Stimulated activated CD4-positive, alpha-beta T cell treated with anti-CD3 and anti-CD28 coated beads, Interleukin-4, amount 100 ng/mL, for 48 hours (primary cell): ENCODE measurements at regions not wholly inside any gene's neighbourhood (a gene's known extent, or its start where the extent isn't known, plus 50 kb on each side); places are given as distances from the start of the nearest gene placed in this dataset.

Experiments
- DNase-seq, 2 donors: peaks; one replicate each; pipeline ENCODE4 v3.0.0-alpha.2; 2020; ENCODE audit warnings: low read depth in 2 of 2

DNA sequence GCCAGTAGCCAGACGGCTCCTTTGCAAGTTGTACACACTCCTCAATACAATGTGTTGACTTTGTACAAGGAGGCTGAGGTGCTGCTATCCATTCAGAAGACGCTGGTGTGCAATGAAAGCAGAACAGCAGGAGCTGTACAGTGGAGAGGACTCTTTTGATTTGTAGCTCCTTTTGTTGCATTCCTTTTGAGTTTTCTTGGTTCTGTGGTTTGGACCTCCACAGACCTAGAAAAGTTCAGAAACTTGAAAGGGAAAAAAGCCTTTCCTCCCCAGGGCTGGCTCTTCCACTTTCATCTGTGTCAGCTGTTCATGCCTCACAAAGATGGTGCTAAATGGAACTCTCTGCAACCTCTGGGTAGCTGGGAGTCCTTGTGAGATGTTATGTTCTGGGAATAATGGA is 117.4 kb downstream of the MAT2B start:
- DNase-seq = no peak

DNA sequence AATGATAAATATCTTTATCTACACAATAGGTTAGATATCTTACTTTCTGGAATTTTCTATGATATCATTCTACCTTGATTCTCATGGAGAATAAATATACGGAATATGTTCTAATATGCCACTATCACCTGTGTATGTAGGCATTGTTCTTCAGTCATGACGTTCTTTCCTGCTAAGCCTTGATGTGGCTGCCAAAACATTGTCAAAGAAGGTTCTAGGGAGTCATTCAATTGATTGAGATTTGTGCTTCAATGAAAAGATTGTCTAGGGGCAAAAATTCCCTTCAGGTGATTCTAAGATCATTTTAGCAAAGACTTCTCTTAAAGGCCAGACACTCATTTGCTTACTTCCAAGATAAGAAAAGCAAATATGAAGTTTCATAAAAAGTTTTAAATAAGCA is 118.1 kb downstream of the MAT2B start:
- no peak for DNase-seq

DNA sequence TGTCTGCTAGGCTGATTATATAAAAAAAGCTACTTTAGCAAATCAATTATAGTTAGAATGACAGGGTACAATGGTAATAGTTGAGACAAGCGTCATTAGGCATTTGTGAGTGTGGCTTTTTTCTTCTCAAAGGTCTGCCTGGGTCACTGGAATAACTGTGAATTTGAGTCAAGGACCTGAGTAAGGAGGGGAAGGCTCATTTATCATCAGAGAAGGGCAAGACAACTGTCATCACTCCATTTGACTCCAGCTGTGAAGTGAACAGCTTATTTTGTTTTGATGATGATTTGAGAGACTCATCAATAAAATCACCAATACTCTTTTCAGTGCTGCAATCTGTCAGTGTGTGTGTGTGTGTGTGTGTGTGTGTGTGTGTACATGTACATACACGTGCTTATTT is 118.6 kb downstream of the MAT2B start:
- no peak for DNase-seq

DNA sequence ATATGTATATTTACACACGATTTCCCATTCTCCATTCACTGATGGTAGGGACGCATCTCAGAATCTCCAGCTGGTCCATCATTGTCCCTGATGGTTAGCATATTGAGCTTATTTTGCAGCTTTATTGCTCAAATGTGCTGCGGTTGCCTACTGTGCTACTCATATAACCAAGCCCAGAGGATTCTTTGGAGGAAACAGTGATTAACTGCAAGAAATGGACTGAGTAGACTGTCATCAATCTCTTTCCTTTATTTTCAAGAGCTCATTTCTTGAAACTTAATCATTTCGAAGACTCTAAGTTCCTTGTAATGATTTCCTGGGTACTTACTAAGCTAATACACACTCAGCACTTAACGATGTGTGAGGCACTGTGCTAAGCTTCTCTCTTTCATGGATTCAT is 119.0 kb downstream of the MAT2B start:
- no peak for DNase-seq

DNA sequence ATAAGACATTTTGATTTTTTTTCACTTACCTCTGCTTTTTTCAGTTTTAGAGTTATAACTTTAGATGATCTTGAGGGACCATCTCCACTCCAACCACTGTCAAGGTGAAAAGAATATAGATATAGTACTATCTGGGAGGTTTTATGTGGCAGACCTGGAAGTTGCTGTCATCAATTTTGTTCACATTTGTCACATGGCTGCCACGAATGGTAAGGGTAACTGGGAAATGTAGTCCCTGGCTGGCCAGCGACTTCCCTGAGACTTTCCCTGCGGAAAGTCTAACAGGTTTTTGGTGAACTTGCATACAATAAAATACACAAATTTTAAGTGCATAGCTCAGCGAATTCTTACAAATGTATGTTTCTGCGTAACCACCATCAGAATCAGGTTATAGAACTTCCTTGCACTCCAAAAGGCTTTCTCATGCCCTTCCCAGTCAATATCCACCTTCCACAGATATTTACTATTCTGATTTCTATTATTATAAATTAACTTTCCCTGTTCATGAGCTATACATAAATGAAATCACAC is 121.5 kb downstream of the MAT2B start:
- no peak for DNase-seq

DNA sequence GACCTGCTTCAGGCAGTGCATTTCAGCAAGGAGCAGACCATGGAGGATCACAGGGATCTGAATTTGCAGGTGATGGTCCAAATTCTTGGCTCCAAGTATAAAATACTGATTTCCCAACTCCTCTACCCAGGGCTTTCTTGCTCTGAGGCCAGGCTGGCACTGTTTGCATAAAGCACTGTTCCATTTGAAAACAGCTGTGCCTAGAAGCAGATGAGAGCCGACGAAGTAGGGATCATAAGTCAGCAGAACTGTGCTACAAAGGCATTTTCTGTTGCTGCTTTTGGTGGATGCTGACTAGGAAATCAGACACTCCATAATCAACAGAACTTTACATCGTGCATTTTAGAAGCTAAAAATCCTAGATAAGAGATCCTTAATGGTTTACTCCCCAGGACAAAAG is 126.4 kb downstream of the MAT2B start:
- DNase-seq = no peak

DNA sequence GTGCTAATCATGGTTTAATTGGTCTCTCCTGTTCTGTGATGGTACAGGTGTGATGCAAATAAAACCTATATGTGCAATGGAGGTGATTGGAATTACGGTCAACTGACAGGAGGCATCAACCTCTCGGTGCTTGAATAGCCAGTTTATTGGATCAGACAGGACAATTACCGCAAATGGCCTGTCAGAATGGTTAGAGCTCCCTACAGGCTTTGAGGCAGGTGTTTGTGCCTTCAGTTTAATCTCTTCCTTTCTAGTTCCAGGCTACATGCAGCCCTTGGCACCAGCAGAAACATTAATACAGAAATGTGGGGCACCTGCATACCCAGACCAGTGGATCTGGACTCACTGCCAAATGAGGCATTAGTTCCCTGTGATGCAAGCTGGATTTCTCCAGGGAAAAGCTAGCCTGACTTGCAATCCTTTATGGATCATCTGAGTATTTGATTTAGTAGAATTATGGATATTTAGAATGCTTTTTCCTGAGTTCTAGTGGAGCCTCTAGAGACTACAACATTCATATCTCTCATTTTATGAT is 128.6 kb downstream of the MAT2B start:
- DNase-seq = no peak

DNA sequence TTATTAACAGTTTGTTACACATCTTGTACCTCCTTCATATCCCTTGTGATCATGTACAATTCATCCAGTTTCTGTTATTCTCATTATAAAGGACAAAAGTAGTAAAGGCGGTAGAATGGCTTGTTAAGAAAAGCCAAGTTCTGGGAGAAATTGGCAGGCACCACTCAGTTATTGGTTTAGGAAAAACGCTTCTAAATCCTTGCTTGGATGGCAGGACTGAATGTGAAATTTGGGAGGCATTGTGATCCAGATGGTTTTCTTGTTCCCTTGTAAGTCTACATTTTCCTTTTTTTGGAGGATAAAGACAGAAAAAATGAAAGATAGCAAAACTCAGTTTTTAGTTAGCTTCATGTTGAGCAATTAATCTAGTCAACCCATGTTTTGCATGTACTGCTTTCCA is 130.2 kb downstream of the MAT2B start:
- no peak for DNase-seq

DNA sequence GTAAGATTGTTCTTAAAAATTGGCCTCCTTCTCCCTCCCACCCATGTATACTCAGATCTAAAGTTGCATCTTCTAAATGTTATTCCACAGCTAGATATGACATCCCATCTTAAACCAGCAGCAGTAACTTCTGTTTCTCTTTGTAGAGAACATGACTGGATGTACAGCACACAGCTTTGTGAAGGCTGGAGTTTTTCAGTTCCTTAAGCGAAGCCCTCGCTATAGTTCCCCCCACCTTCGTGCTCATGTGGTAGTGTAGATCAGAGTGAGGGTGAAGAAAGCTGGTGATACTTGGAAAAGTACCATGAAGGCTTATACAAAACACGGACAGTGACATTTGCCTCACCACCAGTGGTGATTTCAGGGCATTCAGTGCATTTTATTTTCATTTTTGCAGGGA is 137.5 kb downstream of the MAT2B start:
- DNase-seq = no peak

DNA sequence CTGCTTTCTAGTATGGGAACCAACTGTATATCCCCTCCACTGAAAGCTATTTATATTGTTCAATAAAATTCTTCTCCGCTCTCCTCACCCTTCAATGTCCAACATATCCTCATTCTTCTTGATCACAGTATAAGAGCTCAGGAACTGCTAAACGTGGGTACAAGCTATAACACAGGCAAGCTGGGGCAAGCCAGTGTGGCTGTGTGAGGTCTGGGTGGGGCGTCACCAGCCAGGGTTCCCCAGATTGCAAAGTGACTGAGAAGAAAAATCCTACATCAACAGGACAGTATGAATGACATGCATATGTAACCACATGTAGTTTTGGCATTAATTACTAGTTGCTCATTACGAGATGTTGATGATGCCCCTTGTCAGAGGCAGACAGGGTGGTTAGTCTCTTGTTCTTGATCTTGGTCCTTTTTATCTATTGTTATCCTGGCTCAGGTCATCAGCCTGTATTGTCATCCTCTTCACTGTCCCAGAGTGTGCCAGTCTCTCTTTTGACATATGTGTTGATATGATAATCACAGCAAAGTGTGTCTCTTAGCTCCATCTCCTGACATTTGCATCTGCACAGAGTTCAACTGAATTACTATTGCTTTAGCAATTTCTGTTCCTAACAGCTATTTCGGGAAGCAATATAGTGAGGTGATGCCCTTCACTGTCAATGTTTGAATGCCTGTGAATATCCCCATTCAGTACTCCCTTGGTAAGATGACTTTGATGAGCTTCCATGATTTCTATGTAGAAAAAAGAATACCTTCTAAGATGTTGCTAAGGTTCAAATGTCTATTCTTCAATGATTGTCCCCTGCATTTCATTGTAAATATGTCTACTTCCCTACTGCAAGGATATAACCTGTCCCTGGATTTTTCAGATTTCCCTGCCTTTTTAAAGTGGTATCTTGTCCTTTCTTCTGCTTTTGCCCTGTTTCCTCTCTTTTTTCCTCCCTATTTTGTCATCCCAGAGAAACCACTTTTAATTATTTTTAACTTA is 140.3 kb downstream of the MAT2B start:
- DNase-seq = no peak

DNA sequence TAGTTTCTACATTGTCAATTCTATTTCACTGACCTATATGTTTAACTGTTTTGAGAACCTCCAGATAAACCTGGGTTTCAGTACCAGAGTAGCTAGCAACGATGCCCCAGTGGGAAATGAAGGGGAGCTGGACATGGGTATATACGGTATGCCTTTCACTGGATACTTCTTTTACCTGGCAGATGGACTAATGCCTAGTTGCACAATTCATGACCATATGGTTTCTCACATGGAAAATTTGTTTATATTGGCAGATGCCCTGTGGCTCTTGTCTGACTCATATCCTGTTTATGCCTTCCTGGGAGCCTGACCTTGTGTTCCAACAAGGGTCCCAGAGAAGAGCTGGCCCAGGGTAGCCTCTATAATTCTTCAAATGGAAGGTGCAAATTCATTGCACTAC is 144.1 kb downstream of the MAT2B start:
- no peak for DNase-seq

DNA sequence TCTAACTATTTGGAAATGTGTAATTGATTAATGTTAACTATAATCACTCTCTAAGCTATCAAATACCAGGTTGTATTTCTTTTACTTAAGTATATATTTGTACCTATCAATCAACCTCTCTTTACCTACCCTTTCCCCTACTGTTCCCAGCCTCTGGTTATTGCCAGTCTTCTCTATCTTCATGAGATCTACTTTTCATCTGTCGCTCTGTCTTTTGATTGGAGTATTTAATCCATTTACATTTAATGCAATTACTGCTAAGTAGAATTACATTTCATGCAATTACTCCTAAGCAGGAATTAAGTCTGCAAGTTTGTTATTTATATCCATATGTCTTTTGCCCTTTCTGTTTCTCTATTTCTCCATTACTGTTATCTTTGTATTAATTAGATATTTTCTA is 148.1 kb downstream of the MAT2B start:
- DNase-seq = no peak

DNA sequence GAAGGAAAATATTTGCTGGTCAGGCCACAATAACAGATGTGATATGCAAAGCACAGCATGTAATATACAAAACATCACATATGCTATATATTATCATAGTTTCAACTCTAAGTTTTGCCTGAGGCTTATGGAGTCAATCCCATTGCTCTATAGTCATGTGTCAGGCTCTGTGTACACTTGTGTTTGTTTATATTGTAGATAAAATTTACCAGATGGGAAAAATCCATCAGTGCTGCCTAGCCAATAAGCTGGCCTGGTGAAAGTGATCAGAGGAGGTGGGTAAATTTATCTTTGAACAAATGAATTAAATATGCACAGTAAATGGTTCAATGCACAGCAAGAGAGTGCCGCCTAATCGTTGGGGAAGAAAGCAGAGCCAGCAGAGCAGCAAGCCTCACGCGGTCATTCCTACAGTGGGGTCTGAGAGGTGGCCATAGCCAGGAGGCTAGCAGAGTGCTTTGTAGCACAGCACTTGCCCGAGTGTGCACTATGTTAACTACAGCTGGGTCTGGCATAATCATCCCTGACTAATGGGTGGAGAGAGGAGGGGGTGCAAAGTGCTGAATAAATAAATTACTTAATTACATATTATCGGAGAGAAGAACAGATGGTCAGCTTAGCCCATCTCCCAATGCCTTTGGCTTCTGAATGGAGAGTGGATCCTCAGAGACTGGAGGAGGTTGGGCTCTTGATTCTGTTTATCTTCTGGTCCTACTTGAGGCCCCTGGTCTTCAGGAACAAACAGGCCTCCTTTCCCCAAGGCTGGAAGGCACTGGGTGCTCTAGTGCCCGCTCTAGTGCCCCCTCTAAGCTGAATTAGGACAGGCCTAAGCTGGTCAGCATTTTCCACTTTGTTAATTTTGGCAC is 153.5 kb downstream of the MAT2B start:
- DNase-seq = no peak

DNA sequence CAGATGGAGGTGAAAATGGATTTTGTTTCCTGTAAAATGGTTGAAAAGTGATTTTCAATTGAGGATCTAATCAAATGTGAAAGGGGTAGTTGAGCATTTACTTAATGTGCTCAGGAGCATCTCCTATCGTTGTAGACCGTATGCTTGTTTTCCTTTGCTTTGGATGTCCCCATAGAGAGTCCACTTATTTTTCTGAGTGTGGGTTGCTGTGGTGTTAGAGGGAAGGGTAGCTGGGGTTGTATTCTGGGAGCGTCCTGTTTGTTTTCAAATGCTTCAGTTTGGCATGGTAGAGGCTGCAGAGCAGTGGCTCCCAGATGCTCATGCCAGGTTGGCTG is 154.1 kb downstream of the MAT2B start:
- DNase-seq = no peak

DNA sequence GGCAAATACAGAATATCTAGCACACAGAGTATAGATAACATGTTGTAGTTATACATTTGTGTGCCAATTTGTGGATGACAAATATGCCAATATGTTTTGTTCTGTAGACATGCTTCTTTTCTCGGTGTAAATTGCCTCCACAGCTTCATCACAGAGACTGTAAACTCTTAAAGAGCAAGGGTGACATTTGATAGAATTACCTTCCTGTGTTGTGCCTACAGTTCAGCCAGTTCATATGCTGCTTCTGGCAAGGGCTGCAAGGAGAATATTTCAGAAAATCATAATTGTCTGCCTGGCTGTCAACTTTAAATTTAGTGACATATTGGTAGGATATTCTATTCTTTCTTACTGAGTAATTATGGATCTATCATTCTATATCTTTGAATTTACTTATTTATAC is 155.1 kb downstream of the MAT2B start:
- DNase-seq = no peak

DNA sequence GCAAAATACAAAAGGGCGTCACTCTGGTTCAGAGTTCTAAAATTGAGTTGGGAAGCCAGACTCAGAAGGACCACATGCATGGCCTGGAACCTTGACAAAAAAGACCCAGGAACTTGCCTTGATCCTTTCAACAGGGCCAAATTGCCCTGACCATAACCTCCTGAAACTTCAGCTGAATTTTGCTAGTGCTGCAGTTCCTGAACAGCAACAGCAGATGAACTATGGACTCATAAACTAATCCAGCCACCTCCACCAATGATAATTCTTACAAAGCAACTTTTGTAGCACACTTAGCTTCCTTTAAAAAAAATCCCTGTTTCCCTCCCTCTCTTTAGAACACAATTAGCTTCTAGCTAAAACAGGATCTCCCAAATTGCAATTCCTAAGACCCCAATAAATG is 155.9 kb downstream of the MAT2B start:
- DNase-seq = no peak

DNA sequence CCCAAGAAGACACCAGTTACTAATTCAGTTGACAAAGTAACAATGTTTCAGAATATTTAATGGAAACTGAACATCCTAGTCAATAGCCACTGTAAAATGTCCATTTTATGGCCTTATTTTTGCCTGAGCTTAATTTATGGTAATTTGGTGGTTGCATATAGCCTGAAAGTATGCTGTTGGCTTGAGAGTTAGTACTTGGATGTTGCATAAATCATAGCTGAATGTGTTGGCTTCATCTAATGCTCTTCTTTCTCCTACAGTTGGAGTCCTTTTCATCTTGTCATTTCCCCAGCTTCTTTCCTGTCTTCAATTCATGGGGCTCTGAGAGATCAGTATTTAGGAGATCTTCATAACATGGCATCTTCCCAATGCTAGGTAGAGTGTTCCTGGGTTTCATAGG is 164.6 kb downstream of the MAT2B start:
- DNase-seq = no peak

DNA sequence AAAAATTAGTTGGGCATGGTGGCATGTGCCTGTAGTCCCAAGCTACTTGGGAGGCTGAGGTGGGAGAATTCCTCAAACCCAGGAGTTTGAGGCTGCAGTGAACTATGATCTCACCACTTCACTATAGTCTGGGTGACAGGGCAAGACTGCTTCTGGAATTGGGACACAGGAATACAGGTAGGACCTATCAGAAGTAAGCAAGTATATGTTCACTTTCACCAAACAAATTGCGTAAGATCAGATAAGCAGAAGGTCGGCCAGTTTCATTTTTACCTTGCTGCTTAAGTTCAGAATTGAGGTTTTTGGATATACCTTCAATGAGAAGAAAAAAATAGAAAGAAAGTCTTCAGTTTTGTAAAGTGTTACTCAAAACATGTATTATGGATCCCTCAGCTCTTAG is 171.7 kb downstream of the MAT2B start:
- DNase-seq = no peak

DNA sequence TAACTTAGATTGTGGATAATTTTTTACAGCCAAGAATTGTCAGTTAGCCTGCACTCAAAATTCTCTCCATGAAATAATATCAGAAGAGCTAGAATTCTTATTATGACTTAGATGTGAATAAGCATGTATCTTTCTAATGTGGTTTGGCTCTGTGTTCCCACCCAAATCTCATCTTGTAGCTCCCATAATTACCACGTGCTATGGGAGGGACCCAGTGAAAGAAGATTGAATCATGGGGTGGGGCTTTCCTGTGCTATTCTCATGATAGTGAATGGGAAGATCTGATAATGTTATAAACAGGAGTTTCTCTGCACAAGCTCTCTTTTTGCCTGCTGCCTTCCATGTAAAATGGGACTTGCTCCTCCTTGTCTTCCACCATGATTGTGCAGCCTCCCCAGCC is 176.8 kb downstream of the MAT2B start:
- DNase-seq = no peak

DNA sequence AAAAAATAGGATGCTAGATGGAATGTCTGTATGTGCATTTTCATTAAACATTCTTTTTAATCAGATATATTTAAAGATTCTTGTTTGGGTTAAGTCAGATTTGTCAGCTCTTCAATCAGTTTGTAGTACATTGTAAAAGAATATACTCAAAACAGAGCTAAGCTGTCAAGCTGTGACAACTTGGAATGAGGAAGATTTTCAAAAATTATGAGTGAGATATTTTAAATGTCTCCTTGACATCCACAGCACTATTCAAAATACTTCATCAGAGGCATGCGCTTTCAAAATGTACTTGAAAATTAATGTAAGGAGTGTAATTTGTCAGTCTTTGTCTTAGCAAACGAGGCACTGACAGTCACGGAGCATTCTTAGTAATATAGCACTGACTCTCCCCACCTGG is 182.0 kb downstream of the MAT2B start:
- DNase-seq = no peak

DNA sequence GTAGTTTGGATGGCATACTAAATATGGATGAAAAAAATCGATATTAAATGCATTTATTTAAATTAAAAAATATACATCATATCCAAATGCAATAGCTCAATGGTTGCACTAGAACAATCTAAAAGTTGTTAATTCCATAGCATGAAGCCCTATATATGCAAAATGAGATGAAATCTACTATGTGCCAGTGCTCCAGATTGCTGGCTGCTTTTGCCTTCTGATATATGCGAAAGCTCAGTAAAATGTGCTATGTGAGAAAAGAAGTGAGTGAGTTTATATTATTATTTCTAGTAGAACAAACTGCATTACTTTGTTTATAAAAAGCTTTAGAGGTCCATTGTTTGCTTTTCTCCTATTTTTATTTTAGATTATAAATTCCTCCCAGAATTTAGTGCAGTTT is 186.7 kb downstream of the MAT2B start:
- no peak for DNase-seq

DNA sequence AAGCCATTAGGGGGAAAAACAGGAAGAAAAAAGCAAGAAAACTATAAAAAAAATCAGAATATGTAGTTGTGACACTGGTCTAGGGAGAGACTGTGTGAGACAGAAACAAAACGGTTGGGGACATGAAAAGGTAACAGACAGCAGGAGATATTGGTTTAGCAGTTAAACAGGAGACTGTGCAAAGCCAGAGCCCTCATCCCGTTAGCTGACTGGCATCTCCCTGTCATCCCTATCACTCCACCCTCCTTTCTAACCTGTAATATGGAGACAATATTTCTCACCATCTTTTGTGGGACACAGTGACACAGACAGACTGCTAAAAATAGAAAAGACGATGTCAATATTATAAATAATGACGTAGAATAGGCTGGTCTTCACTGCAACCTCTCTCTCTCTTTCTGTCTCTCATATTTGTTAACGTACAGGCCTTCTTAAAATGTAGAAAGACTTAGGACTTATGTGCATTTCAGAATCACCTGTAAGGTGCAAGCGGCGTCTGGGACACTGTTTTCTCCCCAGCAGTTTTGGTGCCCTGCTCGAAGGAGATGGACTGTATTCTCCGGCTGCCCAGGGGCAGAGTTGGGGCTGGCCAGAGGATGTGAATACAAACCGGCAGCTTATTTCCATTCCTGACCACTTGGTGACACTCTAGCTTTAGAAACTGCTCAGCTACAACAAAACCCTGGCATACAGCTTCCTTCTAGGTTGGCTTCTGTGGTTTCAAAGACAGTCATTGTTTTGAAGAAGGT is 190.6 kb downstream of the MAT2B start:
- peak in 1 of 2 donors; percentile 0 for DNase-seq
